Activated T-cell treated with anti-CD3 and anti-CD28 coated beads, Interleukin-2, amount 50 U/mL, for 72 hours (primary cell): ENCODE measurements at regions not wholly inside any gene's neighbourhood (a gene's known extent, or its start where the extent isn't known, plus 50 kb on each side); places are given as distances from the start of the nearest gene placed in this dataset.

Source experiments
- ATAC-seq, 2 donors: fragments of 150-1000 bp; cut with Tn5 transposase; replicated peaks in 1 of 2; 2 replicates each; pipeline ENCODE4 v1.10.0; 2021; ENCODE audit warnings: moderate library complexity in 2 of 2, mild to moderate bottlenecking in 1 of 2
- DNase-seq, 2 donors: peaks; one replicate each; pipeline ENCODE4 v3.0.0; 2021 to 2022; ENCODE audit warnings: mixed read lengths in 1 of 2
- H3K27ac Mint-ChIP-seq: one replicate; pipeline ENCODE4 v1.8.0; 2022; ENCODE audit warnings: mild to moderate bottlenecking, moderate library complexity, mixed read lengths
- H3K27me3 Mint-ChIP-seq: one replicate; pipeline ENCODE4 v1.8.0; 2022; ENCODE audit warnings: low read depth, mixed read lengths
- H3K36me3 Mint-ChIP-seq, 2 donors: one replicate each; pipeline ENCODE4 v1.8.0; 2022; ENCODE audit warnings: mixed read lengths in 2 of 2, mild to moderate bottlenecking in 1 of 2; ENCODE audit not compliant: insufficient read depth in 2 of 2
- H3K4me1 Mint-ChIP-seq: one replicate; pipeline ENCODE4 v1.8.0; 2022; ENCODE audit warnings: low read depth, mixed read lengths
- H3K4me3 Mint-ChIP-seq, 2 donors: one replicate each; pipeline ENCODE4 v1.8.0; 2022; ENCODE audit warnings: mild to moderate bottlenecking in 2 of 2, mixed read lengths in 2 of 2, moderate library complexity in 2 of 2
- H3K9me3 Mint-ChIP-seq, 2 donors: one replicate each; pipeline ENCODE4 v1.8.0; 2022; ENCODE audit warnings: mixed read lengths in 2 of 2

DNA sequence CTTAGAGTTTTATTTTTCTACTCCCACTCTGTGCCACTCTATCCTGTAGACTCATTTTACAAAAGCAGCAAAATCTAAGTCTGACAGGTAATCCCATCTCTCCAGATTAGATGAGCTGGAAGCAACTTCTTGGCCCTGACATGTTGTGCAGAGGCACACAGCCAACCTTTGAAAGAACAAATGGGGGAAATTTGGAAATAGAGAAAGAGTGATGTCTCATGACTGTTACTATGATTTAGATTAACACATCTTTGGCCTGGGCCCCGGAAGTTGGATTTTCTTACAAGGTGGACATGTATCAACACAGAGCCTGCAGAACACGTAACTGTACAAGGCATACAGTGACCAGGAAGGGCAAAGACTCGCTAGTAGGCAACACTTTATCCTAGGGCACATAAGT, 227.7 kb downstream of the MYLK4 start:
- peaks cover 11% of the 10 kb centered on the region for H3K4me1 Mint-ChIP-seq
- H3K4me3 Mint-ChIP-seq, result no peak overlapping the region
- DNase-seq (no peak), ATAC-seq (no peak)
- H3K9me3 Mint-ChIP-seq, result peaks cover 11 to 18% of the 10 kb centered on the region in 2 donors
- H3K36me3 Mint-ChIP-seq, result peaks cover 12 to 15% of the 10 kb centered on the region in 2 donors
- H3K27ac Mint-ChIP-seq, result no peak overlapping the region
- peaks cover 72% of the 10 kb centered on the region for H3K27me3 Mint-ChIP-seq

DNA sequence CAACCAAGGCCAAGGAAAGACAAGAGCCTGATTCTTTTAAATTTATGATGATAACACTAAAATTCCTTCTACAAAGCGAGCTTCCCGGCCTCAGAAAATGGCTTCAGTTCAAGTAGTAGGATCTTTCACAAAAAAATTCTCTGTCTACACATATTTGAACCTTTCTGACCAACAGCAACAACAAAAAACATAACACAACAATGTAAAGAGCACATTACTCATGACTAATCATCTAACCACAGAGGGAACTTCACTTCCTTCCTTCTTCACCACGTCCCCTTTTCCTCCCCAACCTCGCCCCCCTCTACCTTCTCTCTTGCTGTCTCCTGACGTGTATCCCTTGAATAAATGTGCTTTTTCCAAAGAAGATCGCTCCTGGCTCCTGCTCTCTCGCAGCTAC, 228.2 kb downstream of the MYLK4 start:
- Mint-ChIP-seq H3K27ac (no peak overlapping the region), H3K4me1 (peaks cover 11% of the 10 kb centered on the region), H3K36me3 (peaks cover 12 to 15% of the 10 kb centered on the region in 2 donors), H3K27me3 (peaks cover 71% of the 10 kb centered on the region), H3K9me3 (peaks cover 11 to 18% of the 10 kb centered on the region in 2 donors), H3K4me3 (no peak overlapping the region)
- ATAC-seq (no peak), DNase-seq (no peak)

DNA sequence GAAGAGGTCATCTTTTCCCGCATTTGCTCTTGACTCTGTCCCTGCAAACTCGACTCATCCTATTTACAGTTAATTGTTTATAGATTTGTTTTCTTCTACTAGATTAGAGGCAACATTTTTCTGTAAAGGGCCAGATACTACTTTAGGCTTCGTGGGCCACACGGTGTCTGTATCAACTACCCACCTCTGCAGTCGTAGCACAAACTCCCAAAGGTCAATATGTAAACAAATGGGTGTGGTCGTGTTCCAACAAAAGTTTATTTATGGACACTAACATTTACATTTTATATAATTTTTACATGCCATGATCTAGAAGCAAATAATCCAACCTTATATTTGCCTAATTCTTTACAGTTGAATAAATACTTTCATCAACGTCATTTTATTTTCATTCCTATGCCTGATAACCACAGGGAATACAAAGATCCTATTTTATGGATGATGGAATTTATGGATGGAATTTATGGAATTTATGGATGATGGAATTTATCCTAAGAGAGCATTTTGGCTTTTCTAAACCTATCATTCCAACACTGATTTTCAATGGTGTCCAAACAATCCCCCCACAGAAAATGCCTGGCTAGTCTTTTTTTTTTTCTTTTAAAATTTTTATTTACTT, 232.8 kb downstream of the MYLK4 start:
- peaks cover 69% of the 10 kb centered on the region for H3K27me3 Mint-ChIP-seq
- H3K27ac Mint-ChIP-seq, result no peak overlapping the region
- H3K4me1 Mint-ChIP-seq, result peaks cover 10% of the 10 kb centered on the region
- DNase-seq, result no peak
- H3K36me3 Mint-ChIP-seq, result peaks cover 8% of the 10 kb centered on the region in 2 donors
- H3K9me3 Mint-ChIP-seq, result peaks cover 3 to 9% of the 10 kb centered on the region in 2 donors
- no peak for ATAC-seq
- H3K4me3 Mint-ChIP-seq, result no peak overlapping the region

DNA sequence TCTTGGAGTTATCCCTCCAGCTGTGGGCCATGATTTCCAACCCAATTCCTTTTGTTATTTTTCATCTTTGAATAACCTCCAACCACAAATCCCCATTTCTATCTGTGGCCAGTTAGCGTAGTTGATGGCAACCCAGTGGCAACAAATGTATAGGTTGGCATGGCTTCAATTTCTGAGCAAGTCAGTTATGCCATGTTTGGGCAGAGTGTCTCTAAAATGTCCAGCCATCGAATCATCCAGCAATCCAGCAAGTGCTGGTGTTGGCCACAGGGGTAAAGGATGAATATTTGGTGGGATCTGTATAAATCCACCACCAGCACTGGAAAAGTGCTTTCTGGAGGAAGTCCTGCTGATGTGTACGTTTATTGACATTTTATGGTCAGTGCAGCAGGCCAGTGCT, 233.3 kb downstream of the MYLK4 start:
- H3K4me1 Mint-ChIP-seq, result peaks cover 4% of the 10 kb centered on the region
- no peak for DNase-seq
- peaks cover 2 to 4% of the 10 kb centered on the region in 2 donors for H3K9me3 Mint-ChIP-seq
- peaks cover 5 to 8% of the 10 kb centered on the region in 2 donors for H3K36me3 Mint-ChIP-seq
- no peak overlapping the region for H3K27ac Mint-ChIP-seq
- no peak overlapping the region for H3K4me3 Mint-ChIP-seq
- ATAC-seq, result no peak
- peaks cover 63% of the 10 kb centered on the region for H3K27me3 Mint-ChIP-seq

DNA sequence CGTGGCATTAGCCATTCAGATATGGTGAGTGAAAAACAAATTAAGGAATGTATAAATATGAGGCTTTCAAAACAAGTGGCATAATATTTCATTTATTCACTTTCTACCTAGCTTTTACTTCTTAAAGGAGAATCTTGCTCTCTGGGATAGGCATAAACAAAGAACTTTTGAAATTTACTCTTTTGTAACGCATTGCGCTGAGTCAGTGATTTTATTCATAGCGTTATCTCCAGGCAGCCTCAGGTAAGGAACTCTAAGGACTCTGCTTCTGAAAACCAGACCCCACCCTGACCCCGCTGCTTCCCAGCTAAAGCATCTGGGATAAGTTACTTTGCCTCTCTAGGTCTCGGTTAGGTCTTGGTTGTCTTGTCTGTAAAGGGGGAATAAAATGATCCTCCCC, 234.7 kb downstream of the MYLK4 start:
- DNase-seq, result no peak
- no peak for ATAC-seq
- Mint-ChIP-seq H3K36me3 (peaks cover 3% of the 10 kb centered on the region in 2 donors), H3K27me3 (peaks cover 56% of the 10 kb centered on the region), H3K27ac (no peak overlapping the region), H3K4me1 (no peaks in the 10 kb centered on the region), H3K4me3 (no peak overlapping the region), H3K9me3 (peaks cover 0 to 2% of the 10 kb centered on the region in 2 donors)

DNA sequence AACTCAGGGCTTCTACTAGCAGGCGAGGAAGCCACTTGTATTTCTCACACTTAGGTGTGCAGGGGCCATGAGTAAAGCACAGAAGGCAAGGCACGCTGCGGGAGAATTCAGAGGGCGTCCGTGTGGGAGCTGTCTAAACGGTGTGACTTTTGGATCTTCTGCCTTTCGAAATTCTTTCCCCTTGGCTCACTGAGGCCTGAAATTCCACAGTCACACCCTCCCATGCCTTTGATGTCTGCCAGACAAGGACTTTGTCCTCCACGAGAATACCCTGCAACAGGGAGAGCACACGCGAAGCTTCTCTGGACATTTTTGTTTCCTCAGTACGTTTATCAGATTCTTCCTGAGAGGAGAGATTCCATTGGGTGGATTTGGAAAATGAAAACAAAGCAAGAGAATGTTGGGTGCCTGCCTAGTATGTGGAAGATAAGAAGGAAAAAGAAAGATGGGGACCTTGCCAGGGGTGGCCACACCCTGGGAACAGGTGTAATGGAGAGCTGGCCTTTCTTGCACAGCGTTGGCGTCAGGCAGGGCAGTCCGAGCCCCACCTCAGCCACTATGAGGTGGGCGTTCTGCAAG, 235.7 kb downstream of the MYLK4 start:
- Mint-ChIP-seq H3K27me3 (peaks cover 52% of the 10 kb centered on the region), H3K27ac (no peak overlapping the region), H3K4me3 (no peak overlapping the region), H3K36me3 (peaks cover 0 to 3% of the 10 kb centered on the region in 2 donors), H3K9me3 (no peaks in the 10 kb centered on the region), H3K4me1 (no peaks in the 10 kb centered on the region)
- no peak for DNase-seq
- no peak for ATAC-seq

GRCh38 chr6:2512802-2513201, 237.9 kb downstream of the MYLK4 start:
- H3K9me3 Mint-ChIP-seq, result no peaks in the 10 kb centered on the region
- no peak overlapping the region for H3K4me3 Mint-ChIP-seq
- H3K27ac Mint-ChIP-seq, result no peak overlapping the region
- no peak for DNase-seq
- H3K4me1 Mint-ChIP-seq, result no peaks in the 10 kb centered on the region
- H3K36me3 Mint-ChIP-seq, result peaks cover under 1 to 2% of the 10 kb centered on the region in 2 donors
- peaks cover 54% of the 10 kb centered on the region for H3K27me3 Mint-ChIP-seq
- no peak for ATAC-seq

- peaks cover 70% of the 10 kb centered on the region for H3K27me3 Mint-ChIP-seq
- DNase-seq (no peak), ATAC-seq (no peak)
- H3K36me3 Mint-ChIP-seq, result peaks cover 2% of the 10 kb centered on the region in 2 donors
- no peak overlapping the region for H3K27ac Mint-ChIP-seq
- no peak overlapping the region for H3K4me3 Mint-ChIP-seq
- H3K4me1 Mint-ChIP-seq, result no peaks in the 10 kb centered on the region
- H3K9me3 Mint-ChIP-seq, result no peaks in the 10 kb centered on the region
Measured at GRCh38 chr6:2510316-2510715, 240.4 kb downstream of the MYLK4 start.

- DNase-seq (no peak), ATAC-seq (no peak)
- H3K27ac Mint-ChIP-seq, result no peak overlapping the region
- no peaks in the 10 kb centered on the region for H3K9me3 Mint-ChIP-seq
- H3K4me3 Mint-ChIP-seq, result no peak overlapping the region
- peaks cover 2% of the 10 kb centered on the region in 2 donors for H3K36me3 Mint-ChIP-seq
- no peaks in the 10 kb centered on the region for H3K4me1 Mint-ChIP-seq
- peaks cover 68% of the 10 kb centered on the region for H3K27me3 Mint-ChIP-seq
Measured at GRCh38 chr6:2509711-2510110, 241.0 kb downstream of the MYLK4 start.

- Mint-ChIP-seq H3K4me1 (no peaks in the 10 kb centered on the region), H3K9me3 (no peaks in the 10 kb centered on the region), H3K27me3 (peaks cover 68% of the 10 kb centered on the region), H3K36me3 (peaks cover 2% of the 10 kb centered on the region in 2 donors), H3K4me3 (no peak overlapping the region), H3K27ac (no peak overlapping the region)
- no peak for ATAC-seq
- DNase-seq, result no peak
Measured at GRCh38 chr6:2508071-2508470, 242.7 kb downstream of the MYLK4 start.

DNA sequence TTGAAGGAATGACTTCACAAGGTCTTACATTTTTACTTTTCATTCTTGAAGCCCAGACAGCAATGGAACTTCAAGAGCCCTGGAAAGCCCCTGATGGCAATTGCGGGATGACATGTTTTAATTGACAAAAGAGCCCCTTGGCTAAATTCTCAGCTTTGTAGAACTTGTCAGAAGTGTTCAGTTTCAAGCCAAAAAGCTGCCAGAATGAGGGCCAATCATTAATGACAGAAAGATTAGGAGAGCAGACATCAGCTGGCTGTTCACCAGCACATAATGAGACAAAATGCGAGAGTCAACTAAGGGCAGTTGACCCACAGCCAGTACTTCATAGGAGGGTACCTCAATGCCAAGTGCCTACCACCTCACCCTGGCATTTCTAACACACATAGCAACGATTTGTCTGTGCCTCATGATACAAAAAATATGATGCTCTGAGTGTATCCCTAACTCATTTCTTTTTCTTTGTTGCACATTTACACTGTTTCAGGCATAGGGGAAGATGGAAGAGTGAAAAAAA, 243.1 kb downstream of the MYLK4 start:
- H3K4me3 Mint-ChIP-seq, result no peak overlapping the region
- H3K4me1 Mint-ChIP-seq, result no peaks in the 10 kb centered on the region
- no peak for ATAC-seq

DNA sequence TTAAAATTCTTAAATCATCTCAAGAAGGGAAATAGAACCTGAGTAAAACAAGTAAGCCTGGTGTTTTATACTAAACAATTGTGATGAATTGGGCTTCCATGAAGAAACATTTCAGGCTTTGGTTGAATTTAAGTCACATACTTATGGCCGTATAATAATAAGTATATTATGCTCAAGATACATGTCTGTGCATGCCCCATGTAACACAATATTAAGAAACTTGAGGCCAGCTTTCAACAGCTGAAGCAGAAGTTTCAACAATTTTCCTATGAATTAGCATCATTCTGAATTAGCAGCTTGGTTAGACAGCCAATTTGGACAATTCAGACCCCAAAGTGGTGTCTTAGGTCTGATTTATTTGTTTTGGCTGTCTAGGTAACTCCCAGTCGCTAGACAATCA, 243.7 kb downstream of the MYLK4 start:
- Mint-ChIP-seq H3K27ac (no peak overlapping the region), H3K4me3 (no peak overlapping the region), H3K4me1 (no peaks in the 10 kb centered on the region), H3K27me3 (peaks cover 74% of the 10 kb centered on the region), H3K36me3 (peaks cover 2% of the 10 kb centered on the region in 2 donors), H3K9me3 (no peaks in the 10 kb centered on the region)
- DNase-seq (no peak), ATAC-seq (no peak)

More for the DNA sequence above, 243.1 kb downstream of the MYLK4 start:
- H3K36me3 Mint-ChIP-seq, result peaks cover 2% of the 10 kb centered on the region in 2 donors
- peaks cover 69% of the 10 kb centered on the region for H3K27me3 Mint-ChIP-seq
- no peak overlapping the region for H3K27ac Mint-ChIP-seq
- no peak for DNase-seq
- H3K9me3 Mint-ChIP-seq, result no peaks in the 10 kb centered on the region

- no peaks in the 10 kb centered on the region for H3K4me1 Mint-ChIP-seq
- H3K27me3 Mint-ChIP-seq, result peaks cover 70% of the 10 kb centered on the region
- DNase-seq, result no peak
Measured at GRCh38 chr6:2505624-2506023, 245.1 kb downstream of the MYLK4 start.

More at GRCh38 chr6:2505624-2506023, 245.1 kb downstream of the MYLK4 start:
- Mint-ChIP-seq H3K27ac (no peak overlapping the region), H3K36me3 (peaks cover 2% of the 10 kb centered on the region in 2 donors), H3K9me3 (no peaks in the 10 kb centered on the region), H3K4me3 (no peak overlapping the region)
- ATAC-seq, result no peak
